ENCODE measurements at regions not wholly inside any gene's neighbourhood (a gene's known extent, or its start where the extent isn't known, plus 50 kb on each side); places are given as distances from the start of the nearest gene placed in this dataset.
"Not testable (repeated sequence)": the region's sequence is repeated elsewhere in the genome, so short reads cannot be mapped to it uniquely, and the experiment has no call there.

- ChIA-PET POLR2A (ENCODE audit: unreplicated experiment) (no interaction called here), CTCF (no interaction called here)
- DNase-seq, result no peak
- TF ChIP-seq CTCF (conservative IDR thresholded peaks at IDR 0.05), result no peak
- no peak for TF ChIP-seq EZH2 (IDR thresholded peaks at IDR 0.05; ENCODE audit: low read depth)
- intact Hi-C loops (cut with micrococcal nuclease; ENCODE audit: unreplicated experiment), result no loop called here
- Histone ChIP-seq H3K27ac (no peak overlapping the region), H3K79me2 (ENCODE audit: low read depth) (no peaks in the 10 kb centered on the region), H3K27me3 (ENCODE audit: insufficient read depth, low read depth) (no peaks in the 10 kb centered on the region), H3K4me3 (no peak overlapping the region), H3K4me2 (no peak overlapping the region), H3K9me2 (ENCODE audit: insufficient read depth) (no peaks in the 10 kb centered on the region), H4K20me1 (ENCODE audit: insufficient read depth) (no peaks in the 10 kb centered on the region), H2AFZ (no peak overlapping the region), H3K9me3 (ENCODE audit: insufficient read depth, low read depth) (no peaks in the 10 kb centered on the region), H3K36me3 (ENCODE audit: low read depth) (no peaks in the 10 kb centered on the region), H3F3A (ENCODE audit: insufficient read depth, low read depth) (no peaks in the 10 kb centered on the region), H3K4me1 (replicated peaks; ENCODE audit: insufficient read depth) (no peaks in the 10 kb centered on the region)
- no TSS peak for BruUV-seq (replicated peaks)
Observed at GRCh38 chr10:9390516-9390915, 1336.0 kb downstream of the GATA3 start.

- H3K4me3 ChIP-seq, result no peak overlapping the region
- no peaks in the 10 kb centered on the region for H3K4me1 ChIP-seq (replicated peaks; ENCODE audit: insufficient read depth)
- TF ChIP-seq CTCF (conservative IDR thresholded peaks at IDR 0.05), result no peak
- TF ChIP-seq EZH2 (IDR thresholded peaks at IDR 0.05; ENCODE audit: low read depth), result no peak
- CTCF ChIA-PET, result no interaction called here
- intact Hi-C loops (cut with micrococcal nuclease; ENCODE audit: unreplicated experiment), result no loop called here
- H2AFZ ChIP-seq, result no peak overlapping the region
- no peaks in the 10 kb centered on the region for H3K79me2 ChIP-seq (ENCODE audit: low read depth)
- H3K27ac ChIP-seq, result no peak overlapping the region
- no peaks in the 10 kb centered on the region for H3F3A ChIP-seq (ENCODE audit: insufficient read depth, low read depth)
- H3K9me3 ChIP-seq (ENCODE audit: insufficient read depth, low read depth), result no peaks in the 10 kb centered on the region
- H4K20me1 ChIP-seq (ENCODE audit: insufficient read depth), result no peaks in the 10 kb centered on the region
- H3K9me2 ChIP-seq (ENCODE audit: insufficient read depth), result no peaks in the 10 kb centered on the region
- no peaks in the 10 kb centered on the region for H3K36me3 ChIP-seq (ENCODE audit: low read depth)
- POLR2A ChIA-PET (ENCODE audit: unreplicated experiment), result no interaction called here
- no TSS peak for BruUV-seq (replicated peaks)
- no peaks in the 10 kb centered on the region for H3K27me3 ChIP-seq (ENCODE audit: insufficient read depth, low read depth)
- no peak for DNase-seq
- no peak overlapping the region for H3K4me2 ChIP-seq
Observed at GRCh38 chr10:9399275-9399983, 1344.9 kb downstream of the GATA3 start.

- POLR2A ChIA-PET (ENCODE audit: unreplicated experiment); CTCF ChIA-PET; H3K4me3 ChIP-seq; H2AFZ ChIP-seq; H3K9me3 ChIP-seq (ENCODE audit: insufficient read depth, low read depth); H3F3A ChIP-seq (ENCODE audit: insufficient read depth, low read depth); H3K79me2 ChIP-seq (ENCODE audit: low read depth); H3K9me2 ChIP-seq (ENCODE audit: insufficient read depth); H3K4me1 ChIP-seq (replicated peaks; ENCODE audit: insufficient read depth); intact Hi-C loops (cut with micrococcal nuclease; ENCODE audit: unreplicated experiment); H3K27me3 ChIP-seq (ENCODE audit: insufficient read depth, low read depth); H3K36me3 ChIP-seq (ENCODE audit: low read depth); H3K27ac ChIP-seq; H3K4me2 ChIP-seq; H4K20me1 ChIP-seq (ENCODE audit: insufficient read depth); BruUV-seq (replicated peaks): not testable (repeated sequence)
- DNase-seq, result peak in 1 of 2 experiments; percentile 6
- TF ChIP-seq CTCF (conservative IDR thresholded peaks at IDR 0.05), result peak; percentile 58
Observed at GRCh38 chr10:9402067-9402466, 1347.6 kb downstream of the GATA3 start.

GRCh38 chr10:9402507-9403195 is 1348.2 kb downstream of the GATA3 start:
- H3F3A ChIP-seq (ENCODE audit: insufficient read depth, low read depth); H3K4me2 ChIP-seq; H3K9me3 ChIP-seq (ENCODE audit: insufficient read depth, low read depth); CTCF ChIA-PET; H3K27ac ChIP-seq; H2AFZ ChIP-seq; H4K20me1 ChIP-seq (ENCODE audit: insufficient read depth); intact Hi-C loops (cut with micrococcal nuclease; ENCODE audit: unreplicated experiment); H3K9me2 ChIP-seq (ENCODE audit: insufficient read depth); POLR2A ChIA-PET (ENCODE audit: unreplicated experiment); H3K4me1 ChIP-seq (replicated peaks; ENCODE audit: insufficient read depth); DNase-seq; H3K27me3 ChIP-seq (ENCODE audit: insufficient read depth, low read depth); H3K79me2 ChIP-seq (ENCODE audit: low read depth); H3K4me3 ChIP-seq; H3K36me3 ChIP-seq (ENCODE audit: low read depth); BruUV-seq (replicated peaks): not testable (repeated sequence)

GRCh38 chr10:9407201-9407600 is 1352.7 kb downstream of the GATA3 start:
- H3K9me2 ChIP-seq (ENCODE audit: insufficient read depth); DNase-seq; H3K9me3 ChIP-seq (ENCODE audit: insufficient read depth, low read depth); BruUV-seq (replicated peaks); H3K4me3 ChIP-seq; H3F3A ChIP-seq (ENCODE audit: insufficient read depth, low read depth); H3K4me2 ChIP-seq; intact Hi-C loops (cut with micrococcal nuclease; ENCODE audit: unreplicated experiment); H4K20me1 ChIP-seq (ENCODE audit: insufficient read depth); H3K4me1 ChIP-seq (replicated peaks; ENCODE audit: insufficient read depth); CTCF ChIA-PET; H3K27me3 ChIP-seq (ENCODE audit: insufficient read depth, low read depth); H3K27ac ChIP-seq; POLR2A ChIA-PET (ENCODE audit: unreplicated experiment); H3K79me2 ChIP-seq (ENCODE audit: low read depth); H3K36me3 ChIP-seq (ENCODE audit: low read depth); H2AFZ ChIP-seq: not testable (repeated sequence)
